GM12874 (cell line): ENCODE measurements at regions not wholly inside any gene's neighbourhood (a gene's known extent, or its start where the extent isn't known, plus 50 kb on each side); places are given as distances from the start of the nearest gene placed in this dataset.

Experiments
- CTCF ChIP-seq: IDR thresholded peaks from 2 replicates; pipeline ENCODE4 v1.5.1; 2011; ENCODE audit warnings: low read depth, mild to moderate bottlenecking, control low read depth, low read length, moderate library complexity; ENCODE audit not compliant: insufficient read depth

DNA sequence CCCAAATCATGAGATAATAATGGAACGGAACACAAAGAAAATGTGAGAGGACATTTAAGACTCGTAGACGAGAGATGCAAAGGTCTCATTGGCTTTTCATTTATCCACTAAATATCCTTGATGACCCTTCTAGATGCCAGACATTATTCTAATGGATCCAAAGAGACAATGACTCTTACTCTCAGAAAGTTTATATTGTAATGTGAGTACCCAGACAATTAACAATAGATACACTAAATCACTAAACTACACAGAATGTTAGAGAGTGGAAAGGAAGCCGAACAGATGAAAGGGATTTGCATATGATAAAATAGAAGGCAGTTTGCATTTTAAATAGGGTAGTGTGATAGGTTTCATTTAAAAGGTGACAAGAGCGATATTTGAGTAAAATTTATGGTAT lies 973.3 kb downstream of the TAF11L14 start:
- no peak for TF ChIP-seq CTCF

DNA sequence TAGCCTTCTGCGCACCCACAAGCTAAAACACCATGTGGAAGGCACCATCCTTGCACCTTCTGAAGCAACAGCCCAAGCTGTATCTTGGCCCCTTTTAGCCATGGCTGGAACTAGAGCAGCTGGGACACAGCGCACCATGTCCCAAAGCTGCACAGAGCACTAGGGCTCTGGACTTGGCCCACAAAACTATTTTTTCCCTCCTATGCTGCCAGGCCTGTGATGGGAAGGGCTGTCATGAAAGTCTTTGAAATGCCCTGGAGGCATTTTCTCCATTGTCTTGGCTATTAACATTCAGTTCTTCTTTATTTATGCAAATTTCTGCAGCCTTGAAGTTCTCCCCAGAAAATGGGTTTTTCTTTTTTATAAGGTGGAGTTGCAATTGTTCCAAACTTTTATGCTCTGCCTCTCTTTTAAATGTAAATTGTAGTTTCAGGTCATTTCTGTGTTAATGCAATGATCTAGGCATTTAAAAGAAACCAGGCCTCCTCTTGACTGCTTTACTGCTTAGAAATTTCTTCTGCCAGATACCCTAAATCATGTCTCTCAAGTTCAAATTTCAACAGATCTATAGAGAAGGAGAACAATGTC lies 996.3 kb downstream of the TAF11L14 start:
- TF ChIP-seq CTCF: no peak

GRCh38 chr5:18652404-18653215 lies 1018.4 kb downstream of the TAF11L14 start:
- no peak for TF ChIP-seq CTCF

GRCh38 chr5:18653216-18653752 lies 1019.0 kb downstream of the TAF11L14 start:
- TF ChIP-seq CTCF: no peak

DNA sequence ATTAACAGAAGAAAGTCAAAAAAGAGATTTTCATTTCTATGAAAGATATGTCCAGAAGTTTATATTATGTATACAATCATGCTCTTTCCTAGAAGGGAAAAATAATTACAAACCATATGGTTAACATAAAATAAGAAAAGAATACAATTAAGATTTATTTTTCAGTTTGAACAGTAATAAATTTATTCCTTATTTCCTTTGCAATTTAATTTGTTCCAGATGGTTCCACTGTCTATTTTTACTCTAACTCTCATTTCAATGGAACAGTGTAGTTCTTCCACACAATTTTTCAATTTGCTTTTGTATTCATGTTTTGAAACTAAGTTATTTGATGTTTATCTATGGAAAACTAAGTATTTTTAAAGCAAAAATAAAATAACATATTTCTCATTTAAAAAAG lies 1026.3 kb downstream of the TAF11L14 start:
- TF ChIP-seq CTCF: no peak

GRCh38 chr5:18662231-18662630 lies 1028.0 kb downstream of the TAF11L14 start:
- no peak for TF ChIP-seq CTCF

GRCh38 chr5:18675041-18675440 lies 1040.8 kb downstream of the TAF11L14 start:
- no peak for TF ChIP-seq CTCF
